Right lobe of liver (tissue), 6 donors: ENCODE measurements at regions not wholly inside any gene's neighbourhood (a gene's known extent, or its start where the extent isn't known, plus 50 kb on each side); places are given as distances from the start of the nearest gene placed in this dataset.

Experiments used
- ATAC-seq, 4 donors: fragments of 200-7000 bp; cut with Tn5 transposase; one replicate each; pipeline ENCODE4 v1.9.1; 2020; ENCODE audit warnings: mild to moderate bottlenecking in 4 of 4, moderate library complexity in 4 of 4
- DNase-seq, 3 donors: peaks; one replicate each; pipeline ENCODE4 v3.0.0-alpha.2; 2020
- H3K27ac ChIP-seq, 3 donors: fragments of 200-600 bp; one replicate each; pipeline ENCODE4 v1.8.0; 2022
- H3K27me3 ChIP-seq, 2 donors: fragments of 200-600 bp; one replicate each; pipeline ENCODE4 v1.8.0; 2022
- H3K36me3 ChIP-seq, 4 donors: fragments of 200-600 bp; sonication (generic) in 1 of 4; one replicate each; pipeline versions ENCODE4 v1.5.1 to v1.8.0; 2017 to 2022; ENCODE audit warnings: control low read depth in 1 of 4
- H3K4me1 ChIP-seq, 4 donors: fragments of 200-600 bp; sonication (generic) in 1 of 4; one replicate each; pipeline versions ENCODE4 v1.5.1 to v1.8.0; 2017 to 2022; ENCODE audit warnings: control low read depth in 1 of 4
- H3K4me3 ChIP-seq, 3 donors: fragments of 200-600 bp; one replicate each; pipeline ENCODE4 v1.8.0; 2022
- H3K9me3 ChIP-seq, 4 donors: fragments of 200-600 bp; sonication (generic) in 1 of 4; one replicate each; pipeline versions ENCODE4 v1.5.1 to v1.8.0; 2017 to 2022; ENCODE audit warnings: control low read depth in 1 of 4
- POLR2A ChIP-seq: fragments of 450-650 bp; IDR thresholded peaks from one replicate; pipeline ENCODE4 v1.6.1; 2017; ENCODE audit warnings: antibody characterized with exemption, mild to moderate bottlenecking
- WGBS: methylation state at CpG from one replicate; pipeline ENCODE4 v1.1.6; 2018; ENCODE audit warnings: low coverage, low lambda C conversion rate; ENCODE audit not compliant: insufficient coverage; ENCODE audit errors: missing lambda C conversion rate; 5-methylcytosine and 5-hydroxymethylcytosine counted together
- intact Hi-C, 2 donors: fragments of 100-400 bp; cut with DNase I; formaldehyde crosslinking; loops; one replicate each; pipeline versions ENCODE4 v1.11.2 to v1.14.1; 2022
- TF ChIP-seq, protein P1 (sequence below), 4 donors: fragments of 200-600 bp in 3 of 4; fragments of 450-650 bp in 1 of 4; IDR thresholded peaks; one replicate each; pipeline versions ENCODE4 v1.5.1 to v1.8.0; 2016 to 2022; ENCODE audit warnings: antibody characterized with exemption in 4 of 4, mild to moderate bottlenecking in 2 of 4
- donor health status: DM: no; HTN: yes; CAD: no.
- donor health status: DM: no; HTN: no; CAD: no.
- donor health status: DM: no; HTN: no; CAD: no.
- donor health status: DM: no; HTN: yes; CAD: no.
- donor health status: DM: no; HTN: yes; CAD: no.

GRCh38 chr10:65544756-65545155 is 1381.1 kb upstream of the LRRTM3 start:
- Histone ChIP-seq H3K9me3 (no peaks in the 10 kb centered on the region), H3K27ac (no peak overlapping the region), H3K27me3 (no peaks in the 10 kb centered on the region), H3K36me3 (no peaks in the 10 kb centered on the region), H3K4me1 (no peaks in the 10 kb centered on the region), H3K4me3 (no peak overlapping the region)
- TF ChIP-seq POLR2A: no peak
- TF ChIP-seq, protein P1, sequence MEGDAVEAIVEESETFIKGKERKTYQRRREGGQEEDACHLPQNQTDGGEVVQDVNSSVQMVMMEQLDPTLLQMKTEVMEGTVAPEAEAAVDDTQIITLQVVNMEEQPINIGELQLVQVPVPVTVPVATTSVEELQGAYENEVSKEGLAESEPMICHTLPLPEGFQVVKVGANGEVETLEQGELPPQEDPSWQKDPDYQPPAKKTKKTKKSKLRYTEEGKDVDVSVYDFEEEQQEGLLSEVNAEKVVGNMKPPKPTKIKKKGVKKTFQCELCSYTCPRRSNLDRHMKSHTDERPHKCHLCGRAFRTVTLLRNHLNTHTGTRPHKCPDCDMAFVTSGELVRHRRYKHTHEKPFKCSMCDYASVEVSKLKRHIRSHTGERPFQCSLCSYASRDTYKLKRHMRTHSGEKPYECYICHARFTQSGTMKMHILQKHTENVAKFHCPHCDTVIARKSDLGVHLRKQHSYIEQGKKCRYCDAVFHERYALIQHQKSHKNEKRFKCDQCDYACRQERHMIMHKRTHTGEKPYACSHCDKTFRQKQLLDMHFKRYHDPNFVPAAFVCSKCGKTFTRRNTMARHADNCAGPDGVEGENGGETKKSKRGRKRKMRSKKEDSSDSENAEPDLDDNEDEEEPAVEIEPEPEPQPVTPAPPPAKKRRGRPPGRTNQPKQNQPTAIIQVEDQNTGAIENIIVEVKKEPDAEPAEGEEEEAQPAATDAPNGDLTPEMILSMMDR (IDR thresholded peaks at IDR 0.05): no peak
- WGBS: 83% methylated on average over 1 of the region's 1 CpG
- no peak for ATAC-seq
- no peak for DNase-seq
- intact Hi-C loops: no loop called here

DNA sequence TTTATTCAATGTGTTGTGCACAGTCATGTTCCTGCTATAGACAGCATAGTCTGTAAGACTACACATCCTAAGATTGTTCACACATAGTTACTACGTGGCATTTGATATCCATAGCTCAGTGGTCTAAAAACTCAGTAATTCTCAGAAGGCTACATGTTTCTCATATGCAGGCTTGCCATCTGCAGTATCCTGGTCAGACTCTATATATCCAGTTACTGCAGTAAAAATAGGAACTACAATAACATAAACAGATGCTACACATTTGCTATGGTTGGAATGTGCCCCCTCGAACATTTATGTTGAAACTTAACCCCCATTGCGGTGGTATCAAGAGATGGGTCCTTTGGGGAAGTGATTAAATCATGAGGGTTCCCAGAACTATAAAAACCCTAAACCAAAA is 1377.8 kb upstream of the LRRTM3 start:
- TF ChIP-seq, protein P1 (IDR thresholded peaks at IDR 0.05): no peak
- TF ChIP-seq POLR2A: no peak
- ATAC-seq (no peak), DNase-seq (no peak)
- H3K9me3 ChIP-seq: no peaks in the 10 kb centered on the region
- intact Hi-C loops: no loop called here
- 67% methylated on average over 3 of the region's 3 CpGs for WGBS
- no peak overlapping the region for H3K27ac ChIP-seq
- H3K4me3 ChIP-seq: no peak overlapping the region
- H3K4me1 ChIP-seq: no peaks in the 10 kb centered on the region
- H3K27me3 ChIP-seq: no peaks in the 10 kb centered on the region
- no peaks in the 10 kb centered on the region for H3K36me3 ChIP-seq

DNA sequence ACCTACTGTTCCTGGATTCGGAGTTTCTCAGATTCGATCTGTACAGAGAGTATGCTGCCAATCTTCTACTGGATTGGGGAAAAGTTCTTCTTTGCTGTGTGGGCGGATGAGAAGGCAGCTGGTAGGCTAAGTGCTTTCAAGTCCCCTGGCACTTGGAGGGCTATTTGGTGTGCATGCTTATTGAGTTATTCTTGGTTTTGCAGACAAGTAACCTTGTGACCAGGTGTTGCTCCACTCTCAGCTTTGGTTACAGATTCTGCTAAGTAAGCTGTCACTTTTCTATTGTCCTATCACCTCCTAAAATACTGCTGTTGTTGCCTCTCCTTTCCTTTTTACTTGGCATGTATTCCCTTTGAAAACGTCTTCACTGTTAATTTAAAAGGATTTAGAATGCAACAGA is 1375.1 kb upstream of the LRRTM3 start:
- 65% methylated on average over 3 of the region's 4 CpGs for WGBS
- Histone ChIP-seq H3K4me1 (no peaks in the 10 kb centered on the region), H3K4me3 (no peak overlapping the region), H3K36me3 (no peaks in the 10 kb centered on the region), H3K9me3 (no peaks in the 10 kb centered on the region), H3K27me3 (no peaks in the 10 kb centered on the region), H3K27ac (no peak overlapping the region)
- DNase-seq (no peak), ATAC-seq (no peak)
- TF ChIP-seq, protein P1 (IDR thresholded peaks at IDR 0.05): no peak
- no peak for TF ChIP-seq POLR2A
- intact Hi-C loops: no loop called here

DNA sequence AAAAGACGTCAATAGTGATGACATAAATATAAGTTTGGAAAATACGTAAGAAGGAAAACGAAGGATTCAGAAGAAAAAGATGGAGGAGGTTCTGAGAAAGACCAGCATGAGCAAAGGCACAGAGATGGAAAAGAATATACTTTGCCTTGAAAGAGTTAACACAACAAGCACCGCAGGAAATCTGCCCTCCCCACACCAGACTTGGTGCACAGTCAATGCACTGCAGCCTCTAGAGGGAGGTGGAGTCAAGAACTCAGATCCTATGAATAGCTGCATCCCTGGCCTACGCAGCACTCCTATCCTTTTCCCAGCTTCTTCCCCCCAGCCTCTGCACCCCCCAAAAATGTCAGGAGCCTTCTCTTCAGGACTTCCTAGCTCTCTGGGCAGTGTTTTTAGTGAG is 1370.6 kb upstream of the LRRTM3 start:
- WGBS: 45% methylated on average over 3 of the region's 5 CpGs
- Histone ChIP-seq H3K9me3 (no peaks in the 10 kb centered on the region), H3K4me1 (no peaks in the 10 kb centered on the region), H3K36me3 (no peaks in the 10 kb centered on the region), H3K27ac (no peak overlapping the region), H3K27me3 (no peaks in the 10 kb centered on the region), H3K4me3 (no peak overlapping the region)
- intact Hi-C loops: no loop called here
- DNase-seq (no peak), ATAC-seq (no peak)
- TF ChIP-seq, protein P1 (IDR thresholded peaks at IDR 0.05): no peak
- TF ChIP-seq POLR2A: no peak

DNA sequence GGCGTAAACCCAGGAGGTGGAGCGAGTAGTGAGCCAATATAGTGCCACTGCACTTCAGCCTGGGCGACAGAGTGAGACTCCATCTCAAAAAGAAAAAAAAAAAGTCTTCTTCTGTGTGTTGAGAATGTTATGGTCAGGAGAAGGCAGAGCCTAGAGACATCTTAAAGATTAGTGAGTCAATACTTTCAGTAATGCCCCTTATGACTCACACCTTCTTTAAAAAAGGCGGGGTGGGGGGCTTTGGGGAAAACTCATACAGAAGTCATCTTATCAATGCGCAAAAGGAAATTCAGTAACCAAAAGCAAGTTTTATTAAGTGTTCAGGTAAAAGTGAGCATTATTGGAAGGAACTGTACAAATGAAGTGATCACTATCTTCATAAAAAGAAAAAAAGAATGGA is 1369.8 kb upstream of the LRRTM3 start:
- intact Hi-C loops: no loop called here
- Histone ChIP-seq H3K4me3 (no peak overlapping the region), H3K27ac (no peak overlapping the region), H3K27me3 (no peaks in the 10 kb centered on the region), H3K9me3 (no peaks in the 10 kb centered on the region), H3K36me3 (no peaks in the 10 kb centered on the region), H3K4me1 (no peaks in the 10 kb centered on the region)
- DNase-seq (no peak), ATAC-seq (no peak)
- WGBS: 65% methylated on average over 5 of the region's 5 CpGs
- no peak for TF ChIP-seq POLR2A
- TF ChIP-seq, protein P1 (IDR thresholded peaks at IDR 0.05): no peak
